Effector memory CD4-positive, alpha-beta T cell (primary cell): ENCODE measurements at regions not wholly inside any gene's neighbourhood (a gene's known extent, or its start where the extent isn't known, plus 50 kb on each side); places are given as distances from the start of the nearest gene placed in this dataset.

ENCODE experiments used
- DNase-seq, 3 donors: peaks; one replicate each; pipeline ENCODE4 v3.0.0-alpha.2; 2020
- H3K27ac ChIP-seq: 2 replicates; pipeline ENCODE4 v1.7.0; 2013; ENCODE audit warnings: mild to moderate bottlenecking, low read length, moderate library complexity; ENCODE audit not compliant: insufficient read depth, poor library complexity, severe bottlenecking
- H3K27me3 ChIP-seq: replicated peaks from 2 replicates; pipeline ENCODE4 v1.7.0; 2013; ENCODE audit warnings: mild to moderate bottlenecking, low read length; ENCODE audit not compliant: insufficient read depth, control insufficient read depth, poor library complexity, severe bottlenecking
- H3K36me3 ChIP-seq: 2 replicates; pipeline ENCODE4 v1.7.0; 2013; ENCODE audit warnings: mild to moderate bottlenecking, low read length, moderate library complexity; ENCODE audit not compliant: control insufficient read depth, insufficient read depth
- H3K4me1 ChIP-seq: 2 replicates; pipeline ENCODE4 v1.7.0; 2013; ENCODE audit warnings: low read length, mild to moderate bottlenecking; ENCODE audit not compliant: control insufficient read depth, insufficient read depth, poor library complexity, severe bottlenecking
- H3K4me3 ChIP-seq: 2 replicates; pipeline ENCODE4 v1.7.0; 2013; ENCODE audit warnings: low read length, low read depth, mild to moderate bottlenecking; ENCODE audit not compliant: insufficient read depth, poor library complexity, severe bottlenecking
- H3K9me3 ChIP-seq: 2 replicates; pipeline ENCODE4 v1.7.0; 2013; ENCODE audit warnings: mild to moderate bottlenecking, low read length, moderate library complexity; ENCODE audit not compliant: control insufficient read depth

DNA sequence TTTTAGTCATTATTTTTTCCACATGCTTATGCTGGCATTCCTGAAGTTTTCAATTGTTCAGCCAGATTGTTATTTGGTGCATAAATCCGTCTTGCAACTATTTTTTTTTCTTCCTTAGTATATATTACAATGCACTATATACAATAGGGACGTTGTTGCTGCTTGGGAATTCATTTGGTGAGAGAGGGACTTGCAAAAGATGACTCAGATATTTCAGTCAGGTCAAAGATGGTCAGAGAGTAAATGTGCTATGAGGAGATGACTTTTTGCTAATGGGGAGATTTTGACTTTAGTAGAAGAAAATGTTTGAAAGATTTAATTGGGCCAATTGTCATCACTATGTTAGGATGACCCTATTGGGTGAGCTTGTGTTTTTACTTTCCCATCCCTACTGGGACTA lies 348.4 kb upstream of the MTPN start:
- Histone ChIP-seq H3K9me3 (no peaks in the 10 kb centered on the region), H3K27me3 (no peaks in the 10 kb centered on the region), H3K4me3 (no peak overlapping the region), H3K27ac (no peak overlapping the region), H3K4me1 (no peaks in the 10 kb centered on the region), H3K36me3 (no peaks in the 10 kb centered on the region)
- DNase-seq = no peak

- H3K27me3 ChIP-seq = no peaks in the 10 kb centered on the region
- no peak for DNase-seq
- no peak overlapping the region for H3K4me3 ChIP-seq
- no peaks in the 10 kb centered on the region for H3K4me1 ChIP-seq
- no peak overlapping the region for H3K27ac ChIP-seq
- no peaks in the 10 kb centered on the region for H3K9me3 ChIP-seq
- H3K36me3 ChIP-seq = no peaks in the 10 kb centered on the region
Measured at GRCh38 chr7:136325027-136325426, 347.9 kb upstream of the MTPN start.

- no peak for DNase-seq
- no peak overlapping the region for H3K4me3 ChIP-seq
- H3K27ac ChIP-seq = no peak overlapping the region
Measured at GRCh38 chr7:136324073-136324704, 347.0 kb upstream of the MTPN start.

GRCh38 chr7:136312592-136312991 lies 335.4 kb upstream of the MTPN start:
- Histone ChIP-seq H3K9me3 (no peaks in the 10 kb centered on the region), H3K36me3 (no peaks in the 10 kb centered on the region), H3K27me3 (no peaks in the 10 kb centered on the region), H3K4me1 (no peaks in the 10 kb centered on the region), H3K4me3 (no peak overlapping the region), H3K27ac (no peak overlapping the region)
- DNase-seq = no peak

More at GRCh38 chr7:136324073-136324704, 347.0 kb upstream of the MTPN start:
- Histone ChIP-seq H3K4me1 (no peaks in the 10 kb centered on the region), H3K9me3 (no peaks in the 10 kb centered on the region), H3K27me3 (no peaks in the 10 kb centered on the region), H3K36me3 (no peaks in the 10 kb centered on the region)

GRCh38 chr7:136309407-136309806 lies 332.2 kb upstream of the MTPN start:
- Histone ChIP-seq H3K27me3 (no peaks in the 10 kb centered on the region), H3K9me3 (no peaks in the 10 kb centered on the region), H3K27ac (no peak overlapping the region), H3K36me3 (no peaks in the 10 kb centered on the region), H3K4me1 (no peaks in the 10 kb centered on the region), H3K4me3 (no peak overlapping the region)
- no peak for DNase-seq

DNA sequence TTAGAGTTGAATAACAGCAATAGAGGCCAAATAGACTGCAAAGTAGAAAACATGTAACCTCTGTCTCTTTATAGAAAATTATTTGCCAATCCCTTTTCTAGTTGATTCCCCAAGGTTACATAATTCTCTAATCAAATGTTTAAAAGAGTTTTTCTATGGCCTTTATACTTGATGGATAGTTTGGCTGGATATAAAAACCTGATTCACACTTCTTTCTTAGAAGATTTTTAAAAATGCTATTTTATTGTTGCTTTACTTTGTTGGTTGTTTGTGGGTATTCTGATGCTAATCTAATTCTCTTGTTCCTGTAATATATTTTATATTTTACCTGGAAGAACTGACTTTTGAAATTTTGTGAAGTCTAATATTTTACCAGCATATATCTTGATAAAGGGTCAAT lies 331.1 kb upstream of the MTPN start:
- Histone ChIP-seq H3K27me3 (no peaks in the 10 kb centered on the region), H3K9me3 (no peaks in the 10 kb centered on the region), H3K4me1 (no peaks in the 10 kb centered on the region), H3K27ac (no peak overlapping the region), H3K4me3 (no peak overlapping the region), H3K36me3 (no peaks in the 10 kb centered on the region)
- DNase-seq = no peak

DNA sequence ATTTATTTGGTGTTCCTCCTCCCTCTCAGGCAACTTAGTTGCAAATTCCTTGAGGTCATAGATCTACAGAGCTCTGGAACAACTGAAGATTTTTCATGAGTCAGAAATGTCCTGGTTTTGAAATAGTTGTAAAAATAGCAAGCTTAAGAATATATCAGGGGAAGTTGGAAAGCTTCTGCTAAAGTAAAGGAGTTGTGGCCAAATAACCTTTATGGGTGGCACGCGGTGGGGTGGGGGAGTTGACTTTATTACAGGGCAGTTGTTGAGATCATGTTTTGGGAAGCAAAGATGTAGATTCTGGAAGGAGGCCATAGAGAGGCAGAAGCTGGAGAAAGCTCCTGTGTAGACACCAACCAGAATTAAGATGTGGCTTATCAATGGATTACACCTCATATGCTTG lies 326.0 kb upstream of the MTPN start:
- no peak overlapping the region for H3K27ac ChIP-seq
- no peaks in the 10 kb centered on the region for H3K9me3 ChIP-seq
- DNase-seq = no peak
- no peaks in the 10 kb centered on the region for H3K36me3 ChIP-seq
- no peaks in the 10 kb centered on the region for H3K4me1 ChIP-seq
- H3K4me3 ChIP-seq = no peak overlapping the region
- no peaks in the 10 kb centered on the region for H3K27me3 ChIP-seq

- Histone ChIP-seq H3K4me3 (no peak overlapping the region), H3K27me3 (no peaks in the 10 kb centered on the region), H3K9me3 (no peaks in the 10 kb centered on the region), H3K4me1 (no peaks in the 10 kb centered on the region), H3K27ac (no peak overlapping the region), H3K36me3 (no peaks in the 10 kb centered on the region)
- DNase-seq = no peak
Measured at GRCh38 chr7:136302049-136302448, 324.9 kb upstream of the MTPN start.

- H3K27ac ChIP-seq = no peak overlapping the region
- no peaks in the 10 kb centered on the region for H3K4me1 ChIP-seq
- no peaks in the 10 kb centered on the region for H3K27me3 ChIP-seq
- no peaks in the 10 kb centered on the region for H3K9me3 ChIP-seq
- H3K36me3 ChIP-seq = no peaks in the 10 kb centered on the region
- H3K4me3 ChIP-seq = no peak overlapping the region
- DNase-seq = no peak
Measured at GRCh38 chr7:136294977-136295376, 317.8 kb upstream of the MTPN start.

GRCh38 chr7:136293841-136294391 lies 316.8 kb upstream of the MTPN start:
- Histone ChIP-seq H3K27ac (no peak overlapping the region), H3K4me3 (no peak overlapping the region), H3K4me1 (no peaks in the 10 kb centered on the region), H3K27me3 (no peaks in the 10 kb centered on the region), H3K9me3 (no peaks in the 10 kb centered on the region), H3K36me3 (no peaks in the 10 kb centered on the region)
- no peak for DNase-seq
